H1 (cell line): ENCODE measurements at regions not wholly inside any gene's neighbourhood (a gene's known extent, or its start where the extent isn't known, plus 50 kb on each side); places are given as distances from the start of the nearest gene placed in this dataset.

Source experiments
- CHD2 ChIP-seq: IDR thresholded peaks from 2 replicates; pipeline ENCODE4 v1.6.1; 2012; ENCODE audit warnings: low read length, improper control_type of control experiment
- JUND ChIP-seq: IDR thresholded peaks from 2 replicates; pipeline ENCODE4 v1.6.1; 2011; ENCODE audit warnings: mild to moderate bottlenecking, improper control_type of control experiment, low read length
- MAFK ChIP-seq: IDR thresholded peaks from 2 replicates; pipeline ENCODE4 v1.6.1; 2012; ENCODE audit warnings: low read depth, mild to moderate bottlenecking, improper control_type of control experiment, low read length
- RBBP5 ChIP-seq: IDR thresholded peaks from 2 replicates; pipeline ENCODE4 v1.7.1; 2012; ENCODE audit warnings: low read depth, mild to moderate bottlenecking, inconsistent platforms, low read length, moderate library complexity, borderline replicate concordance
- RFX5 ChIP-seq: IDR thresholded peaks from 2 replicates; pipeline ENCODE4 v1.6.1; 2011; ENCODE audit warnings: low read depth, low read length, improper control_type of control experiment, borderline replicate concordance
- SIN3A ChIP-seq, 2 experiments: IDR thresholded peaks in 1 of 2; conservative IDR thresholded peaks in 1 of 2; 2 replicates each; pipeline ENCODE4 v1.6.1; 2011 to 2012; ENCODE audit warnings: low read length in 2 of 2, improper control_type of control experiment in 1 of 2, low read depth in 1 of 2, mild to moderate bottlenecking in 1 of 2
- SIRT6 ChIP-seq: IDR thresholded peaks from one replicate; pipeline ENCODE4 v1.7.1; 2012; ENCODE audit warnings: low read length, inconsistent platforms
- SP4 ChIP-seq: IDR thresholded peaks from 2 replicates; pipeline ENCODE4 v1.6.1; 2012; ENCODE audit warnings: low read length, inconsistent platforms

- TF ChIP-seq SIN3A (conservative IDR thresholded peaks at IDR 0.05 in 1 of 2, IDR thresholded peaks at IDR 0.05 in 1 of 2; ENCODE audit: low read depth in 1 of 2, low read length in 2 of 2): no peak
- no peak for TF ChIP-seq RBBP5
- TF ChIP-seq SP4: no peak
- TF ChIP-seq JUND: no peak
- no peak for TF ChIP-seq MAFK
- no peak for TF ChIP-seq RFX5
- TF ChIP-seq SIRT6: no peak
- TF ChIP-seq CHD2: no peak
- TF ChIP-seq, all 59 proteins: peak for 0
These were observed 117.5 kb upstream of the APP start (continued) for GRCh38 chr21:26288026-26288425.
